HEK293T (cell line): ENCODE measurements at regions not wholly inside any gene's neighbourhood (a gene's known extent, or its start where the extent isn't known, plus 50 kb on each side); places are given as distances from the start of the nearest gene placed in this dataset.

Experiments
- ELF4 ChIP-seq: fragments of 450-650 bp; IDR thresholded peaks from 2 replicates; pipeline ENCODE4 v1.6.1; 2017; ENCODE audit warnings: antibody characterized with exemption
- SUZ12 ChIP-seq: fragments of 450-650 bp; IDR thresholded peaks from 2 replicates; pipeline ENCODE4 v1.6.1; 2016; ENCODE audit warnings: mild to moderate bottlenecking

- TF ChIP-seq ELF4 (no peak), SUZ12 (no peak)
Measured at GRCh38 chr22:33983558-33983957, 63.3 kb upstream of the LARGE1 start.
